Renal pelvis (tissue), 1 donor: ENCODE measurements at regions not wholly inside any gene's neighbourhood (a gene's known extent, or its start where the extent isn't known, plus 50 kb on each side); places are given as distances from the start of the nearest gene placed in this dataset.
"Not testable (repeated sequence)": the region's sequence is repeated elsewhere in the genome, so short reads cannot be mapped to it uniquely, and the experiment has no call there.

ENCODE experiments used
- DNase-seq: peaks from one replicate; pipeline ENCODE4 v3.0.0-alpha.2; 2013

GRCh38 chr15:53923741-53924140, 54.5 kb upstream of the UNC13C start:
- not testable (repeated sequence) for DNase-seq

GRCh38 chr15:53918180-53919079, 59.8 kb upstream of the UNC13C start:
- peak; percentile 33 for DNase-seq

- no peak for DNase-seq
Measured at GRCh38 chr15:53917109-53917508, 61.1 kb upstream of the UNC13C start.

GRCh38 chr15:53911431-53911830, 66.8 kb upstream of the UNC13C start:
- DNase-seq, result no peak

- no peak for DNase-seq
Measured at GRCh38 chr15:53910852-53911251, 67.4 kb upstream of the UNC13C start.

GRCh38 chr15:53910236-53910849, 67.9 kb upstream of the UNC13C start:
- no peak for DNase-seq

- no peak for DNase-seq
Measured at GRCh38 chr15:53903129-53903528, 75.1 kb upstream of the UNC13C start.

GRCh38 chr15:53893468-53893867, 84.8 kb upstream of the UNC13C start:
- DNase-seq, result not testable (repeated sequence)

- DNase-seq, result not testable (repeated sequence)
Measured at GRCh38 chr15:53891862-53892261, 86.4 kb upstream of the UNC13C start.

GRCh38 chr15:53884441-53884840, 93.8 kb upstream of the UNC13C start:
- no peak for DNase-seq

GRCh38 chr15:53882311-53882710, 95.9 kb upstream of the UNC13C start:
- no peak for DNase-seq

- no peak for DNase-seq
Measured at GRCh38 chr15:53880357-53880756, 97.9 kb upstream of the UNC13C start.

GRCh38 chr15:53875711-53876110, 102.5 kb upstream of the UNC13C start:
- no peak for DNase-seq

GRCh38 chr15:53875139-53875538, 103.1 kb upstream of the UNC13C start:
- no peak for DNase-seq

- no peak for DNase-seq
Measured at GRCh38 chr15:53872410-53872809, 105.8 kb upstream of the UNC13C start.

- DNase-seq, result no peak
Measured at GRCh38 chr15:53869806-53870073, 108.5 kb upstream of the UNC13C start.

- no peak for DNase-seq
Measured at GRCh38 chr15:53869044-53869805, 109.0 kb upstream of the UNC13C start.

- peak; percentile 59 for DNase-seq
Measured at GRCh38 chr15:53862386-53862785, 102.9 kb upstream of the WDR72 start.

GRCh38 chr15:53861792-53862191, 102.3 kb upstream of the WDR72 start:
- DNase-seq, result no peak

GRCh38 chr15:53851110-53851848, 91.8 kb upstream of the WDR72 start:
- no peak for DNase-seq

- no peak for DNase-seq
Measured at GRCh38 chr15:53847745-53848144, 88.3 kb upstream of the WDR72 start.

- no peak for DNase-seq
Measured at GRCh38 chr15:53844634-53845033, 85.2 kb upstream of the WDR72 start.
